ENCODE measurements at regions not wholly inside any gene's neighbourhood (a gene's known extent, or its start where the extent isn't known, plus 50 kb on each side); places are given as distances from the start of the nearest gene placed in this dataset.

- no peak for TF ChIP-seq POLR2AphosphoS5 (IDR thresholded peaks at IDR 0.05; ENCODE audit: insufficient read depth, low read depth, low read length)
- no peak for TF ChIP-seq MAX (IDR thresholded peaks at IDR 0.05; ENCODE audit: insufficient read depth, insufficient read length)
- TF ChIP-seq EZH2 (IDR thresholded peaks at IDR 0.05; ENCODE audit: borderline replicate concordance, low read depth, low read length, severe bottlenecking): no peak
- no peak for TF ChIP-seq GATA2 (IDR thresholded peaks at IDR 0.05; ENCODE audit: insufficient read depth, insufficient read length, low read depth, low read length)
- TF ChIP-seq MYC (IDR thresholded peaks at IDR 0.05; ENCODE audit: low read depth, low read length): no peak
- no peak for TF ChIP-seq POLR2A (IDR thresholded peaks at IDR 0.05; ENCODE audit: low read depth, low read length)
- TF ChIP-seq JUN (IDR thresholded peaks at IDR 0.05; ENCODE audit: borderline replicate concordance, insufficient read depth, insufficient read length, low read depth): no peak
- no peak for TF ChIP-seq FOS (IDR thresholded peaks at IDR 0.05; ENCODE audit: borderline replicate concordance, insufficient read depth, low read length)
- TF ChIP-seq CTCF (IDR thresholded peaks at IDR 0.05; ENCODE audit: extremely low read depth in 1 of 2, insufficient read depth in 1 of 2, low read depth in 1 of 2, low read length in 2 of 2): no peak
- no peak for FAIRE-seq
- H4K20me1 ChIP-seq (replicated peaks; ENCODE audit: control insufficient read depth, extremely low read depth, insufficient read depth, low read length): no peaks in the 10 kb centered on the region
- no peaks in the 10 kb centered on the region for H3K4me1 ChIP-seq (ENCODE audit: control insufficient read depth, extremely low read depth, insufficient read depth, low read length)
- no peaks in the 10 kb centered on the region for H3K36me3 ChIP-seq (ENCODE audit: control insufficient read depth in 2 of 2, extremely low read depth in 1 of 2, insufficient read depth in 2 of 2, low read length in 2 of 2)
- dilution Hi-C loops (cut with MboI; ENCODE audit: extremely low pct_ligation_motif_present, low sequenced_read_pairs): no loop called here
- H3K9me3 ChIP-seq (replicated peaks; ENCODE audit: control insufficient read depth, insufficient read depth, low read length): no peaks in the 10 kb centered on the region
- H3K9me1 ChIP-seq (replicated peaks; ENCODE audit: control insufficient read depth, extremely low read depth, insufficient read depth, low read length): no peaks in the 10 kb centered on the region
- H3K4me3 ChIP-seq (replicated peaks in 1 of 3; ENCODE audit: insufficient read depth in 1 of 3, low read depth in 1 of 3, low read length in 3 of 3): no peak overlapping the region
- no peaks in the 10 kb centered on the region for H3K79me2 ChIP-seq (ENCODE audit: control insufficient read depth, insufficient read depth, low read length)
- H3K9ac ChIP-seq (replicated peaks; ENCODE audit: extremely low read depth, insufficient read depth, low read length): no peak overlapping the region
- no peak overlapping the region for H2AFZ ChIP-seq (ENCODE audit: low read depth, low read length)
- CTCF ChIA-PET: no interaction called here
- DNase-seq (ENCODE audit: low read depth, low spot score): no peak
- no peaks in the 10 kb centered on the region for H3K27me3 ChIP-seq (ENCODE audit: control insufficient read depth in 2 of 2, insufficient read depth in 2 of 2, low read length in 2 of 2)
- POLR2A ChIA-PET: no interaction called here
- BruUV-seq (replicated peaks): no TSS peak
- intact Hi-C loops (cut with micrococcal nuclease): no loop called here
- H3K27ac ChIP-seq (ENCODE audit: insufficient read depth, low read depth, low read length): no peak overlapping the region
- H3K4me2 ChIP-seq (ENCODE audit: insufficient read depth, low read length): no peak overlapping the region
Measured at GRCh38 chr19:28862238-28862637, 350.7 kb downstream of the UQCRFS1 start.

All from endothelial cell of umbilical vein (primary cell).